Epithelial cell of esophagus (primary cell): ENCODE measurements at regions not wholly inside any gene's neighbourhood (a gene's known extent, or its start where the extent isn't known, plus 50 kb on each side); places are given as distances from the start of the nearest gene placed in this dataset.

Experiments used
- DNase-seq: peaks from one replicate; pipeline ENCODE4 v3.0.0; 2010; ENCODE audit warnings: low read depth
- H3K4me3 ChIP-seq: 2 replicates; pipeline ENCODE4 v1.5.1; 2011; ENCODE audit warnings: mild to moderate bottlenecking, low read length, control low read depth
- TF ChIP-seq, protein P1 (sequence below): IDR thresholded peaks from 2 replicates; pipeline ENCODE4 v1.5.1; 2011; ENCODE audit warnings: low read depth, mild to moderate bottlenecking, low read length, control low read depth, inconsistent platforms; ENCODE audit not compliant: insufficient read depth; ENCODE audit errors: missing control alignments

DNA sequence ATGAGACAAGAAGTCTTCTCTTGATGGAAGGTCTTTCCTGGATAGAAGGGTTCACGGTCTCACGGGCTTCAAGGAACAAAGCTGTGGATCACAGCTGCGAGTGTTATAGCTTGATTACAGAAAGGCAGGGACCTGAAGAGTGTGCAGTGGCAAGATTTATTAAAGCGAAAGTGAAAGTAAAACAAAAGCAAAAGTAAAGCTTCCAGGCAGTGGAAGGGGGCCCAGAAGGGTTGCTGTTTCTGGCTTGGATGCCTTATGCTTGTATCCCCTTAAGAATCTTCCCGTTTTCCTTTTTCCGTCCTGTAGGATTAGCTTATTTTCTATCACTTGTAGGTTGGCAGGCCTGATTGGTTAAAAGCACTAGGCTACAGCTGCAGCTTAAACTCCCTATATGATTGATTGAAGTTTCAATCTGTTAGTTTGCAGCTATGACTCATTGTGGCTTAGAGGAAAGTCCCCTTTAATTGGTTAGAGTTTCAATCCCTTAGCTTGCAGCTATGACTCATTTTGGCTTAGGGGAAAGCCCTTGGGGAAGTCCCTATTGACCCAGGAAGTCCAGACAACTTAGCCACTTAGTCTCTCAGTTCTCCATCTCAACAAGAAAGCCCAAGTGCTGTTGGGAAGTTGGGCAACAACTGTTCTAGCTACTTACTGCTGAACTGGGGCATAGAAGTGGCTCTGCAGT is 183.7 kb upstream of the NLGN4Y start:
- no peak overlapping the region for H3K4me3 ChIP-seq
- TF ChIP-seq, protein P1, sequence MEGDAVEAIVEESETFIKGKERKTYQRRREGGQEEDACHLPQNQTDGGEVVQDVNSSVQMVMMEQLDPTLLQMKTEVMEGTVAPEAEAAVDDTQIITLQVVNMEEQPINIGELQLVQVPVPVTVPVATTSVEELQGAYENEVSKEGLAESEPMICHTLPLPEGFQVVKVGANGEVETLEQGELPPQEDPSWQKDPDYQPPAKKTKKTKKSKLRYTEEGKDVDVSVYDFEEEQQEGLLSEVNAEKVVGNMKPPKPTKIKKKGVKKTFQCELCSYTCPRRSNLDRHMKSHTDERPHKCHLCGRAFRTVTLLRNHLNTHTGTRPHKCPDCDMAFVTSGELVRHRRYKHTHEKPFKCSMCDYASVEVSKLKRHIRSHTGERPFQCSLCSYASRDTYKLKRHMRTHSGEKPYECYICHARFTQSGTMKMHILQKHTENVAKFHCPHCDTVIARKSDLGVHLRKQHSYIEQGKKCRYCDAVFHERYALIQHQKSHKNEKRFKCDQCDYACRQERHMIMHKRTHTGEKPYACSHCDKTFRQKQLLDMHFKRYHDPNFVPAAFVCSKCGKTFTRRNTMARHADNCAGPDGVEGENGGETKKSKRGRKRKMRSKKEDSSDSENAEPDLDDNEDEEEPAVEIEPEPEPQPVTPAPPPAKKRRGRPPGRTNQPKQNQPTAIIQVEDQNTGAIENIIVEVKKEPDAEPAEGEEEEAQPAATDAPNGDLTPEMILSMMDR, result no peak

DNA sequence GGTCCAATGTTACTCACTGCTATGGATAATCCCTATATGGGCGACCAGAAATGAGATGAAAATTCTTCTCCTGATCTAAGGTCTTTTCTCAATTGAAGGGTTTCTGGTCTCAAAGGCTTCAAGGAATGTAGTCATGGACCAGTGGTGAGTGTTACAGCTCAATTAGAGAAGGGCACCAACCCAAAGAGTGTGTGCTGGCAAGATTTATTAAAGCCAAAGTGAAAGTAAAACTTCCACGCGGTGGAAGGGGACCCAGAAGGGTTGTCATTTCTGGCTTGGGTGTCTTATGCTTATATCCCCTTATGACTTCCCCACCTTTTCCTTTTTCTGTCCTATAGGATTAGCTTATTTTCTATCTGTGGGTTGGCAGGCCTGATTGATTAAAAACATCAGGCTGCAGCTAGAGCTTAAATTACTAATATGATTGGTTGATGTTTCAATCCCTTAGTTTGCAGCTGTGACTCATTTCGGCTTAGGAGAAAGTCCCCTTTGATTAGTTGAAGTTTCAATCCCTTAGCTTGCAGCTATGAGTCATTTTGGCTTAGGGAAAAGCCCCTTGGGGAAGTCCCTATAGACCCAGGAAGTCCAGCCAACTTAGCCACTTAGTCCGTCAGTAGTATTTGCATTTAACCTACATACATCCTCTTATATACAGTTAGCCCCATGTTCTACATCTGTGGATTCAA is 179.5 kb upstream of the NLGN4Y start:
- H3K4me3 ChIP-seq, result no peak overlapping the region
- DNase-seq, result peak; percentile 70
- TF ChIP-seq, protein P1, result no peak

More for the DNA sequence above, 183.7 kb upstream of the NLGN4Y start:
- peak; percentile 81 for DNase-seq

DNA sequence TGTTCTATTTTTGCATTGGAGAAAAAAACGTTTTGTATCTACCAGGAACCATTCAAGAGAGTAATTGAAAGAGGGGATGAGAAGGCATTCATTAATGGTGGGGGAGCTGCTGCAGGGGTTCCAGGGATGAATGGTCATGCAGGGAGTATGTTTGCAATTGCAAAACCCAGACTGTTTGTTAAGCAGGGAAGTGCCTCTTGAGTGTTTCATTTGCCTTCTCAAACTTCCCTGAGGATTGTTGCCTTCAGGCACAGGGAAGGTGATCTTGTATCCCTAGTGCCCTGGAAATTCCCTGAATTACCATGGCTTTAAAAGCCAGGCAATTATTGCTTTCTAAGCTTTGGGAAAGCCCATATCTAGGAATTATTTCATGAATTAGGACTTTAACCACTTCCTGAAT is 172.7 kb upstream of the NLGN4Y start:
- TF ChIP-seq, protein P1, result no peak
- peak; percentile 38 for DNase-seq
- no peak overlapping the region for H3K4me3 ChIP-seq

DNA sequence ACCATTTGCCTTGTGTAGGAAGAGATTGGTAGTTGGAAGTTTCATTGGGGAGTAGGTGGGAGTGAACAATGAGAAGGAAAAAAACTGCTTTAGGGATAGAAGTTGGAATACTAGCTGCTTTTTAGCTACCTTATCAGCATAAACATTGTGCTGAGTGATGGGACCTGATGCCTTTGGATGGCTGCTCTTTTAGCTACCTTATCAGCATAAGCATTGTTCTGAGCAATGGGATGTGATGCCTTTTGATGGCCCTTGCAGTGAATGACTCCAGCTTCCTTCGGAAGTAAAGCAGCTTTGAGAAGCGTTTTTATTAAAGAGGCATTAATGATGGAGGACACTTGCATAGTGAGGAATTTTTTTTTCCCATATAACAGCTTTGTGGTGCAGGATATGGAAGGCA is 168.2 kb upstream of the NLGN4Y start:
- no peak overlapping the region for H3K4me3 ChIP-seq
- TF ChIP-seq, protein P1, result no peak
- no peak for DNase-seq

DNA sequence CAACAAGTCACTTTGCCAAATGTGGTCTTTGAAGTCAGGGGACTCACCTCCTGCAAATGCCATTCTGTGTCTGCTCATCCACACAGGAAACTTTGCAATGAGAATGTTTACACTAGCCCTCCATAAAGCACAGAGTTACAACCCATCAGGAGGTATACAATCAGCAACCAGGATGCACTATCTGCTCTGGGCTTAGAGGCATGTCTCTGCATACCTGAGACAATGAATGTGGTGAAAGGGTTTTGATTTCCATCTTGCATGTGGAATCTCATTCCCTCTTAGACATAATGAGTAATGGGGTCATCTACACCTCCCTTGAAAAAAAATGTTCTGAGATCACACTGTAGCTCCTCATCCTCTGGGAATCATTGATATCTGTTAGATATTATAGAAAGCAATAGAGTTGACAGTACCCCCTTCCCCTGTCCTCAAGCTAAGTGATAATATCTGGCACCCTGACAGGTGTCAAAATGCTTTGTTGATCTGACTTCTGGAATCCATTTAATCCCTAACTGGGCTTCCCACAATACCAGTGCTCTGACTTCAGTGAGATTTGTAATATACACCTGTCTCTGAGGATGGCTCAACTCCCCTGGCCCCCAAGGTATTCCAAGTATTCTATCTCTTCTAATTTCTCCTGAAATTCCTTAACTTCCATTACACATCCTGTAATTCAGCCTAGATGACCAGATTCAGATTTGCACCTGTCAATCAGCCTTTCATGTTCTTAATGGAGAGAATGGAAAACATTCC is 163.4 kb upstream of the NLGN4Y start:
- no peak for DNase-seq
- TF ChIP-seq, protein P1, result no peak
- no peak overlapping the region for H3K4me3 ChIP-seq

DNA sequence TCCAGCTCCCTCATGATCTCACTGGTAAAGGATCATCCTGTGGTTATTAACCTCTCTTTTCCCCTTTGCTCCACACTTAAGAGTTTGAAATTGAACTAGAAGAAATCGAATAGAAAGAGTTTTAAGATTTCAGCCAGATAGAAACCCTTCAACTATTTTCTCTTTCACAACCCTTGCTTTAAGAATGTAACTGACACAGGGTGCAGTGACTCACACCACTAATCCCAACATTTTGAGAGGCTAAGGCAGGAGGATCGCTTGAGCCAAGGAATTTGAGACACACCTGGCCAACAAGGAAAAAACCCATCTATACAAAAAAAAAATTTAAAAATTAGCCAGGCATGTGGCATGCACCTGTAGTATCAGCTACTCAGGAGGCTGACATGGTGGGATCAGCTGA is 150.7 kb upstream of the NLGN4Y start:
- peak; percentile 57 for DNase-seq
- TF ChIP-seq, protein P1, result no peak
- no peak overlapping the region for H3K4me3 ChIP-seq
